Peyer's patch (tissue), 4 donors: ENCODE measurements at regions not wholly inside any gene's neighbourhood (a gene's known extent, or its start where the extent isn't known, plus 50 kb on each side); places are given as distances from the start of the nearest gene placed in this dataset.

Experiments
- POLR2A ChIP-seq, 2 donors: fragments of 450-650 bp; IDR thresholded peaks; one replicate each; pipeline ENCODE4 v1.5.1; 2017; ENCODE audit warnings: antibody characterized with exemption in 2 of 2, mild to moderate bottlenecking in 2 of 2, moderate library complexity in 2 of 2
- TF ChIP-seq, protein P1 (sequence below), 6 experiments: fragments of 450-650 bp in 4 of 6; fragments of 200-600 bp in 2 of 6; sonication (generic) in 1 of 6; IDR thresholded peaks; one replicate each; pipeline ENCODE4 v1.5.1; 2017 to 2019; ENCODE audit warnings: antibody characterized with exemption in 6 of 6, mild to moderate bottlenecking in 3 of 6, moderate library complexity in 1 of 6

DNA sequence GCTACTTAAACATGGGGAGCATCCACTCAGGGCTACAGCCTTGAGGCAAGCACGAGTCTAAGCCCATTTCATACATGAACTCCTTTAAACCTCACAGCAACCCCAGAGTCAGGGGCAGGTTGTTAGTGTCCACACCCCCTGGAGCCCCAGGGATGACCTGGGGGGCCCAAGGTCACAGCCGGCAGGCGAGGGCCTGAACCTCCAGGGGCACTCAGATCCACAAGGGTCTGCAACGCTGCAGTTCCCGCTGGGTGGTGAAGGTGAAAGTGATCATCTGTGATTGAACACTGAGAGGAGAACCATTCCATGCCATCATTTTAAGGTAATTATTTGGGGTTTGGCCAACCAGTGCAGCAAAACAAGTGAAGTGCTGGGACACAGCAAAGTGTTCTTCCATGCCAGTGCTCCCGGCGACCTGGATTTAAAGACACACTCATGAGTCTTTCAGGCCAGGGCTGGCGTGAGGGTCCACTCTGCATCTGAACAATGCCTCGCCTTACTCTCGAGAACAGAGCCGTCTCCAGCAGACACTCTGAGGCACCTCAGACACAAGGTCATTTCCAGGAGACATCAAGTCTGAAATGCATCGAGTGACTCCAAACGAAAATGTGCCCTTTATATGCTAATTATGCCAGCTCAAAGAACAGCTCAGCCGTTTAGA is 61.6 kb upstream of the SNTG2 start:
- TF ChIP-seq, protein P1, sequence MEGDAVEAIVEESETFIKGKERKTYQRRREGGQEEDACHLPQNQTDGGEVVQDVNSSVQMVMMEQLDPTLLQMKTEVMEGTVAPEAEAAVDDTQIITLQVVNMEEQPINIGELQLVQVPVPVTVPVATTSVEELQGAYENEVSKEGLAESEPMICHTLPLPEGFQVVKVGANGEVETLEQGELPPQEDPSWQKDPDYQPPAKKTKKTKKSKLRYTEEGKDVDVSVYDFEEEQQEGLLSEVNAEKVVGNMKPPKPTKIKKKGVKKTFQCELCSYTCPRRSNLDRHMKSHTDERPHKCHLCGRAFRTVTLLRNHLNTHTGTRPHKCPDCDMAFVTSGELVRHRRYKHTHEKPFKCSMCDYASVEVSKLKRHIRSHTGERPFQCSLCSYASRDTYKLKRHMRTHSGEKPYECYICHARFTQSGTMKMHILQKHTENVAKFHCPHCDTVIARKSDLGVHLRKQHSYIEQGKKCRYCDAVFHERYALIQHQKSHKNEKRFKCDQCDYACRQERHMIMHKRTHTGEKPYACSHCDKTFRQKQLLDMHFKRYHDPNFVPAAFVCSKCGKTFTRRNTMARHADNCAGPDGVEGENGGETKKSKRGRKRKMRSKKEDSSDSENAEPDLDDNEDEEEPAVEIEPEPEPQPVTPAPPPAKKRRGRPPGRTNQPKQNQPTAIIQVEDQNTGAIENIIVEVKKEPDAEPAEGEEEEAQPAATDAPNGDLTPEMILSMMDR (IDR thresholded peaks at IDR 0.05): no peak
- no peak for TF ChIP-seq POLR2A (IDR thresholded peaks at IDR 0.05)
